NB4 (cell line): ENCODE measurements at regions not wholly inside any gene's neighbourhood (a gene's known extent, or its start where the extent isn't known, plus 50 kb on each side); places are given as distances from the start of the nearest gene placed in this dataset.

ENCODE experiments used
- DNase-seq: peaks from one replicate; pipeline ENCODE4 v3.0.0; 2010; ENCODE audit warnings: low read depth
- H3K4me3 ChIP-seq: one replicate; pipeline ENCODE4 v1.5.1; 2011; ENCODE audit warnings: mild to moderate bottlenecking, low read depth, low read length, moderate library complexity
- CTCF ChIP-seq: IDR thresholded peaks from one replicate; pipeline ENCODE4 v1.5.1; 2012; ENCODE audit warnings: low read depth, low read length
- MAX ChIP-seq: IDR thresholded peaks from 2 replicates; pipeline ENCODE4 v1.6.1; 2011; ENCODE audit warnings: low read depth, low read length
- MYC ChIP-seq: IDR thresholded peaks from 2 replicates; pipeline ENCODE4 v1.6.1; 2011; ENCODE audit warnings: low read depth, low read length
- POLR2A ChIP-seq: IDR thresholded peaks from 2 replicates; pipeline ENCODE4 v1.6.1; 2011; ENCODE audit warnings: mild to moderate bottlenecking; ENCODE audit not compliant: insufficient read length; ENCODE audit errors: extremely low read depth

GRCh38 chr1:79069828-79070227 is 63.3 kb upstream of the ADGRL4 start:
- no peak for TF ChIP-seq MAX
- no peak for TF ChIP-seq POLR2A
- no peak for TF ChIP-seq MYC
- no peak for DNase-seq
- no peak overlapping the region for H3K4me3 ChIP-seq

GRCh38 chr1:79059341-79059740 is 52.8 kb upstream of the ADGRL4 start:
- TF ChIP-seq CTCF: no peak
- no peak for TF ChIP-seq MYC
- no peak for TF ChIP-seq POLR2A
- TF ChIP-seq MAX: no peak
- no peak overlapping the region for H3K4me3 ChIP-seq

More at GRCh38 chr1:79059341-79059740, 52.8 kb upstream of the ADGRL4 start:
- no peak for DNase-seq
